Smooth muscle cell (in vitro differentiated cells): ENCODE measurements at regions not wholly inside any gene's neighbourhood (a gene's known extent, or its start where the extent isn't known, plus 50 kb on each side); places are given as distances from the start of the nearest gene placed in this dataset.

Experiments used
- DNase-seq: peaks from one replicate; lab custom pipeline; 2025; ENCODE audit not compliant: unreplicated experiment; lab: John Stamatoyannopoulos, UW
- H2AFZ ChIP-seq: fragments of 200-600 bp; sonication (generic); 2 replicates; pipeline ENCODE4 v1.6.0; 2016; ENCODE audit warnings: antibody characterized with exemption, low read depth, mild to moderate bottlenecking
- H3F3A ChIP-seq: fragments of 200-600 bp; sonication (generic); 2 replicates; pipeline ENCODE4 v1.6.0; 2017; ENCODE audit warnings: antibody characterized with exemption, low read depth
- H3K27ac ChIP-seq: fragments of 200-600 bp; sonication (generic); 2 replicates; pipeline ENCODE4 v1.5.1; 2016; ENCODE audit warnings: low read depth, mild to moderate bottlenecking
- H3K27me3 ChIP-seq: fragments of 200-600 bp; sonication (generic); 2 replicates; pipeline ENCODE4 v1.6.1; 2016; ENCODE audit warnings: low read depth, mild to moderate bottlenecking
- H3K36me3 ChIP-seq: fragments of 200-600 bp; sonication (generic); 2 replicates; pipeline ENCODE4 v1.5.1; 2016; ENCODE audit warnings: low read depth
- H3K4me1 ChIP-seq: fragments of 200-600 bp; sonication (generic); 2 replicates; pipeline ENCODE4 v1.5.1; 2016; ENCODE audit warnings: low read depth
- H3K4me2 ChIP-seq: fragments of 200-600 bp; sonication (generic); 2 replicates; pipeline ENCODE4 v1.6.0; 2016; ENCODE audit warnings: mild to moderate bottlenecking
- H3K4me3 ChIP-seq: fragments of 200-600 bp; sonication (generic); 2 replicates; pipeline ENCODE4 v1.5.1; 2016; ENCODE audit warnings: mild to moderate bottlenecking
- H3K79me2 ChIP-seq: fragments of 200-600 bp; sonication (generic); 2 replicates; pipeline ENCODE4 v1.6.0; 2016; ENCODE audit warnings: low read depth, mild to moderate bottlenecking
- H3K9ac ChIP-seq: fragments of 200-600 bp; sonication (generic); 2 replicates; pipeline ENCODE4 v1.6.0; 2016; ENCODE audit warnings: low read depth
- H3K9me3 ChIP-seq: fragments of 200-600 bp; sonication (generic); replicated peaks from 2 replicates; pipeline ENCODE4 v1.5.1; 2016; ENCODE audit warnings: low read depth
- H4K20me1 ChIP-seq: fragments of 200-600 bp; sonication (generic); 2 replicates; pipeline ENCODE4 v1.6.0; 2016; ENCODE audit warnings: low read depth
- CTCF ChIP-seq: fragments of 200-600 bp; sonication (generic); IDR thresholded peaks from 2 replicates; pipeline ENCODE4 v1.5.1; 2017; ENCODE audit warnings: borderline replicate concordance, mild to moderate bottlenecking, antibody characterized with exemption; ENCODE audit not compliant: insufficient read depth, poor library complexity, severe bottlenecking
- WGBS: methylation state at CpG from one replicate; pipeline ENCODE4 v1.1.7; 2016; ENCODE audit warnings: low lambda C conversion rate; 5-methylcytosine and 5-hydroxymethylcytosine counted together

- H3K4me2 ChIP-seq, result no peak overlapping the region
- no peak overlapping the region for H2AFZ ChIP-seq
- WGBS, result 77% methylated on average over 2 of the region's 2 CpGs
- H3K27ac ChIP-seq, result no peak overlapping the region
- H3K79me2 ChIP-seq, result no peaks in the 10 kb centered on the region
- no peaks in the 10 kb centered on the region for H3K9me3 ChIP-seq
- no peaks in the 10 kb centered on the region for H3K4me1 ChIP-seq
- H3K4me3 ChIP-seq, result no peak overlapping the region
- no peaks in the 10 kb centered on the region for H3K36me3 ChIP-seq
- H3F3A ChIP-seq, result no peaks in the 10 kb centered on the region
- no peak for DNase-seq
- no peak for TF ChIP-seq CTCF
- no peaks in the 10 kb centered on the region for H4K20me1 ChIP-seq
- no peak overlapping the region for H3K9ac ChIP-seq
- H3K27me3 ChIP-seq, result no peaks in the 10 kb centered on the region
These were observed 264.8 kb downstream of the TXNL1 start for GRCh38 chr18:56373601-56374000.

- H4K20me1 ChIP-seq, result no peaks in the 10 kb centered on the region
- no peak overlapping the region for H3K9ac ChIP-seq
- WGBS, result 94% methylated on average over 5 of the region's 5 CpGs
- no peaks in the 10 kb centered on the region for H3K79me2 ChIP-seq
- DNase-seq, result no peak
- H3F3A ChIP-seq, result no peaks in the 10 kb centered on the region
- no peaks in the 10 kb centered on the region for H3K27me3 ChIP-seq
- no peak overlapping the region for H3K4me3 ChIP-seq
- H3K36me3 ChIP-seq, result peaks cover under 1% of the 10 kb centered on the region
- TF ChIP-seq CTCF, result no peak
- no peak overlapping the region for H3K27ac ChIP-seq
- no peak overlapping the region for H2AFZ ChIP-seq
- H3K4me2 ChIP-seq, result no peak overlapping the region
- H3K4me1 ChIP-seq, result no peaks in the 10 kb centered on the region
- H3K9me3 ChIP-seq, result no peaks in the 10 kb centered on the region
These were observed 270.3 kb downstream of the TXNL1 start for GRCh38 chr18:56368066-56368465.

GRCh38 chr18:56358608-56359280, 279.6 kb downstream of the TXNL1 start:
- Histone ChIP-seq H2AFZ (no peak overlapping the region), H4K20me1 (no peaks in the 10 kb centered on the region), H3K9me3 (peaks cover 8% of the 10 kb centered on the region), H3K79me2 (no peaks in the 10 kb centered on the region), H3K4me3 (no peak overlapping the region), H3K27ac (no peak overlapping the region), H3K27me3 (no peaks in the 10 kb centered on the region), H3K4me2 (no peak overlapping the region), H3K9ac (no peak overlapping the region), H3F3A (no peaks in the 10 kb centered on the region), H3K36me3 (peaks cover 8% of the 10 kb centered on the region), H3K4me1 (no peaks in the 10 kb centered on the region)
- no peak for TF ChIP-seq CTCF
- DNase-seq, result no peak
- 85% methylated on average over 5 of the region's 5 CpGs for WGBS

GRCh38 chr18:56353663-56354260, 284.6 kb downstream of the TXNL1 start:
- no peak for TF ChIP-seq CTCF
- DNase-seq, result no peak
- Histone ChIP-seq H3K4me1 (peaks cover 6% of the 10 kb centered on the region), H4K20me1 (no peaks in the 10 kb centered on the region), H3K4me3 (no peak overlapping the region), H2AFZ (no peak overlapping the region), H3K9ac (no peak overlapping the region), H3K36me3 (no peaks in the 10 kb centered on the region), H3K9me3 (no peaks in the 10 kb centered on the region), H3K4me2 (no peak overlapping the region), H3F3A (no peaks in the 10 kb centered on the region), H3K79me2 (no peaks in the 10 kb centered on the region), H3K27me3 (no peaks in the 10 kb centered on the region), H3K27ac (no peak overlapping the region)
- 99% methylated on average over 2 of the region's 2 CpGs for WGBS
